ENCODE measurements at regions not wholly inside any gene's neighbourhood (a gene's known extent, or its start where the extent isn't known, plus 50 kb on each side); places are given as distances from the start of the nearest gene placed in this dataset.

- ChIA-PET CTCF (interaction anchor here (0.7 to 1.3 kb wide), 3 partner anchors 16 to 1191 kb away, joined by 3 to 4 read pairs (median 3); no protein-coding TSS in a partner anchor), POLR2A (no interaction called here)
- no peak for ATAC-seq
- no peak for DNase-seq (ENCODE audit: low read depth in 1 of 2, low spot score in 1 of 2)
- TF ChIP-seq CBX8 (IDR thresholded peaks at IDR 0.05) (no peak), ZNF302 (CRISPR knock-in tag; IDR thresholded peaks at IDR 0.05) (no peak), TP53 (CRISPR knock-in tag; IDR thresholded peaks at IDR 0.05) (no peak), KDM5A (IDR thresholded peaks at IDR 0.05) (no peak), HOXB5 (CRISPR knock-in tag; IDR thresholded peaks at IDR 0.05) (no peak), TFCP2L1 (CRISPR knock-in tag; IDR thresholded peaks at IDR 0.05) (no peak), HOXA7 (CRISPR knock-in tag; IDR thresholded peaks at IDR 0.05) (no peak), ESRRA (IDR thresholded peaks at IDR 0.05; ENCODE audit: borderline replicate concordance, low read length) (no peak), FOSB (CRISPR knock-in tag; IDR thresholded peaks at IDR 0.05) (no peak), HDAC2 (IDR thresholded peaks at IDR 0.05) (no peak), HEYL (CRISPR knock-in tag; IDR thresholded peaks at IDR 0.05) (no peak), BCL3 (IDR thresholded peaks at IDR 0.05) (no peak), RFX5 (IDR thresholded peaks at IDR 0.05) (no peak), MAFK (IDR thresholded peaks at IDR 0.05; ENCODE audit: partially characterized antibody) (no peak), NFE2L2 (conservative IDR thresholded peaks at IDR 0.05; ENCODE audit: low read length) (no peak)
- Histone ChIP-seq H3K4me3 (no peak overlapping the region), H3K9me3 (no peaks in the 10 kb centered on the region), H3K27ac (no peak overlapping the region), H3K4me2 (no peak overlapping the region), H3K4me1 (no peaks in the 10 kb centered on the region)
- FAIRE-seq, result no peak
- WGBS (ENCODE audit: missing lambda C conversion rate), result 70% methylated on average over 2 of the region's 2 CpGs
Observed at GRCh38 chr4:111839141-111839540, 306.1 kb upstream of the FAM241A start.

- FAIRE-seq, result no peak
- 13% methylated on average over 3 of the region's 3 CpGs for WGBS (ENCODE audit: missing lambda C conversion rate)
- TF ChIP-seq TP53 (CRISPR knock-in tag; IDR thresholded peaks at IDR 0.05) (no peak), CEBPB (IDR thresholded peaks at IDR 0.05) (no peak), JUNB (IDR thresholded peaks at IDR 0.05) (no peak), NPAS2 (CRISPR knock-in tag; IDR thresholded peaks at IDR 0.05; ENCODE audit: borderline replicate concordance) (no peak), FOSB (CRISPR knock-in tag; IDR thresholded peaks at IDR 0.05) (no peak), RARB (CRISPR knock-in tag; IDR thresholded peaks at IDR 0.05) (no peak), NFE2L2 (conservative IDR thresholded peaks at IDR 0.05; ENCODE audit: low read length) (no peak), HES2 (IDR thresholded peaks at IDR 0.05) (no peak), CBX8 (IDR thresholded peaks at IDR 0.05) (no peak), SREBF2 (IDR thresholded peaks at IDR 0.05) (no peak), JUN (IDR thresholded peaks at IDR 0.05) (no peak), KDM5A (IDR thresholded peaks at IDR 0.05) (no peak), RAD21 (conservative IDR thresholded peaks at IDR 0.05 in 1 of 2, IDR thresholded peaks at IDR 0.05 in 1 of 2) (no peak), ELK1 (IDR thresholded peaks at IDR 0.05; ENCODE audit: low read depth, low read length) (no peak), GATA3 (IDR thresholded peaks at IDR 0.05; ENCODE audit: borderline replicate concordance) (no peak)
Observed at GRCh38 chr4:111842336-111842735, 302.9 kb upstream of the FAM241A start.

More at GRCh38 chr4:111842336-111842735, 302.9 kb upstream of the FAM241A start:
- no peak for ATAC-seq
- ChIA-PET POLR2A (no interaction called here), CTCF (interaction anchor here (2.3 kb wide), 1 partner anchor 12 kb away, joined by 5 read pairs; no protein-coding TSS in a partner anchor)
- Histone ChIP-seq H3K9me3 (no peaks in the 10 kb centered on the region), H3K4me1 (no peaks in the 10 kb centered on the region), H3K27ac (no peak overlapping the region), H3K4me3 (no peak overlapping the region), H3K4me2 (no peak overlapping the region)
- no peak for DNase-seq (ENCODE audit: low read depth in 1 of 2, low spot score in 1 of 2)
